IPS-NIHi7 (cell line): ENCODE measurements at regions not wholly inside any gene's neighbourhood (a gene's known extent, or its start where the extent isn't known, plus 50 kb on each side); places are given as distances from the start of the nearest gene placed in this dataset.
"Not testable (repeated sequence)": the region's sequence is repeated elsewhere in the genome, so short reads cannot be mapped to it uniquely, and the experiment has no call there.

Experiments
- DNase-seq: peaks from one replicate; pipeline ENCODE4 v3.0.0; 2012; ENCODE audit warnings: mixed read lengths; ENCODE audit errors: extremely low spot score

DNA sequence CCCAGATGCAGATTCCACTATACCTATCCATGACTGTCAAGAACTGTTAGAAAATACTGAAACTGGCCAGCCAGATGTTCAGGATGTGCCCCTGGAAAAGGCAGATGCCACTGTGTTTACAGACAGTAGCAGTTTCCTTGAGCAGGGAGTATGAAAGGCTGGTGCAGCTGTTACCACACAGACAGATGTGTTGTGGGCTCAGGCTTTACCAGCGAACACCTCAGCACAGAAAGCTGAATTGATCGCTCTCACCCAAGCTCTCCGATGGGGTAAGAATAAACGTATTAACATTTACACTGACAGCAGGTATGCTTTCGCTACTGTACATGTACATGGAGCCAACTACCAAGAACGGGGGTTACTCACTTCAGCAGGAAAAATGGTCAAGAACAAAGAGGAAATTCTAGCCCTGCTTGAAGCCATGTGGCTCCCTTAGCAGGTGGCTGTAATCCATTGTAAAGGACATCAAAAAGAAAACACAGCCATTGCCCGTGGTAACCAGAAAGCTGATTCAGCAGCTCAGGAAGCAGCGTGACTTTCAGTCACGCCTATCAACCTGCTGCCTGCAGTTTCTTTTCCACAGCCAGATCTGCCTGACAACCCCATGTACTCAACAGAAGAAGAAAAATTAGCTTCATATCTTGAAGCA, 459.7 kb upstream of the HTR1E start:
- DNase-seq: peak; percentile 14

DNA sequence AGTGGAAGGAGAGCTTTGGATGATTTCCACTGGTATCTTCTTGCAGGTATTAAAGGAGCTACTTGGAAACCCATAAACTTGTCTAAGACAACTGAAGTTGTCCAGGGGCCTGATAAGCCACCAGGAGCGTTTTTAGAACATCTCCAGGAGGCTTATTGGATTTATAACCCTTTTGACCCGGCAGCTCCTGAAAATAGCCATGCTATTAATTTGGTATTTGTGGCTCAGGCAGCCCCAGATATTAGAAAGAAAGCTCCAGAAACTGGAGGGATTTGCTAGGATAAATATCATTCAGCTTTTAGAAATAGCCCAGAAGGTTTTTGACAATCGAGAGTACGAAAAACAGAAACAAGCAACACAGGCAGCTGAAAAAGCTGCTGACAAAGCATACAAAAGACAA, 461.0 kb upstream of the HTR1E start:
- no peak for DNase-seq

DNA sequence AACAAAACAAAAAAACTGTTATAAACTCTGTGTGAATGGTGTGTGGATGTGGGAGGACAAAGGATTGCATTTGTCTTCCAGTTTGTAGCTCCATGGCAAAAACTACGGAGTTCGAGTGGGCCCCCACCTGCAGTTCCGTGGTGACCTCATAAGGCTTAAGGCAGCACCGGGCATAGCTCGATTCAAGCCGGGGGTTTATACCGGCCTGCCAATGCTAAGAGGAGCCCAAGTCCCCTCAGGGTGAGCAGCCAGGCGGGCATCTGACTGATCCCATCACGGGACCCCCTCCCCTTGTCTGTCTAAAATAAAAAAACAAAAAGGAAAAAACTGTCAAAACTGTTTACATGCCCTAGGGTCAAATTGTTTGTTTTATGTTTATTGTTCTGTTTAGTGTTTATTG, 463.2 kb upstream of the HTR1E start:
- DNase-seq: no peak

DNA sequence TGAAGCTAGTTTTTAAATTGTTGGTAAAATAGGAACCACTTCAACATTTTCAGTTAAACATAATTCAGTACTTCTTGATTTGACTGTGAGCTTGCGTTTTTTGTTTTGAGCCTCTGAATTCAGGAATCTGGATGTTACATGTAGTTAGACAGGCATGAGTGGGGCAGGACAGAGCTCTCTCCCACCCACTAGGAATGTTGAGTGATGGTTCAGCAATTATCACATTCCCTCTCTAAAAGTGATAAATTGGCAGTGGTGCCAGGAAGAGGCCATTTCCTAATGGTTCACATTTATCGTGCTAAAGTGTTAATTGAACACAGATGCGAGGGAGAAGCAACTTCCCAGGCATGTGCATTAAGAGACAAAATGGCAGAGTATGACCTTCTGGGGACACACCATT, 465.5 kb upstream of the HTR1E start:
- no peak for DNase-seq

DNA sequence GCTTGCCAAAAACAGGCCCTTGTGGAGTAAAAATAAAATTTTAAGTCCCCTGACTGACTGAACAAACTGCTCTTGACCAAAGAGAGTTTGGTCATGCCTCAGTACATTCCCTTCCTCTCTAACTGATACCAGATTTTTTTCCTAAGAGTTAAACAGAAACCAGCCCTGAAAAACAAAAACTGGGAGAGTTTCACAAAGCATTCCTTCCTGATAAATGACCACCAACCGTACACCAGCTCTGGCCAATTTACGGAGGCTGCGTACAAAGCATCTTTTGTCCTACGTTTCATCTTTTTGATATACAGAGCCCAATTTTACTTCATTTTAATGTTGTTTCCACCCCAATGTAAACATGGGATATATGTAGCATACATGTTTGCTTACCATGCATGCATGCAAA, 477.4 kb upstream of the HTR1E start:
- DNase-seq: no peak

DNA sequence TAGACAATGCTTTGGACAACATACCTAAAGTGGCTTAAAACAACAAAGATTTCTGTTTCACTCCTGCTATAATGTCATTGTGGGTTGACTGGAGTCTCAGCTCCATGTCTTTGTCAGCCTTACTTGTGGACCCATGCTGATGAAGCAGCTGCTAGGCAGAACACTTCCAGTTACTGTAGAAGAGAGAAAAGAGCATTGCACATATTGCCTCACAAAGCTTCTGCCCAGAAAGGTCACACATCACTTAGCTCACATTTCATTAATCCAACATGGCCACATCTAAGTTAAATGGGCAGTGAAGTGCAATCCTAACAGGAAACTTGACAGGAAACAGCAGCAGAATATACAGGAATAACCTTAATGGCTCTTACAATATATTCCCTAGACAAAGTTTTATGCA, 480.5 kb upstream of the HTR1E start:
- no peak for DNase-seq

DNA sequence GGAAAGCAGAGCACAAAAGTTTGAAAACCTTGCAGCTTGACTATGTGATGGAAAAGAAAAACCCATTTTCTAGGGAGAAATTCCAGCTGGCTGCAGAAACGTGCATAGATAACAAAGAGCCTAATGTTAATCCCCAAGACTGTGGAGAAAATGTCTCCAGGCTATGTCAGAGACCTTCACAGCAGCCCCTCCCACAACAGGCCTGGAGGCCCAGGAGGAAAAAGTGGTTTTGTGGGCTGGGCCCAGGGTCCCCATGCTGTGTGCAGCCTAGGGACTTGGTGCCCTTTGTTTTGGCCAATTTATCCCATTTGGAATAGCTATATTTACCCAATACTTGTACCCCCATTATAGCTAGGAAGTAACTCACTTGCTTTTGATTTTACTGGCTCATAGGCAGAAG, 484.1 kb upstream of the HTR1E start:
- no peak for DNase-seq

DNA sequence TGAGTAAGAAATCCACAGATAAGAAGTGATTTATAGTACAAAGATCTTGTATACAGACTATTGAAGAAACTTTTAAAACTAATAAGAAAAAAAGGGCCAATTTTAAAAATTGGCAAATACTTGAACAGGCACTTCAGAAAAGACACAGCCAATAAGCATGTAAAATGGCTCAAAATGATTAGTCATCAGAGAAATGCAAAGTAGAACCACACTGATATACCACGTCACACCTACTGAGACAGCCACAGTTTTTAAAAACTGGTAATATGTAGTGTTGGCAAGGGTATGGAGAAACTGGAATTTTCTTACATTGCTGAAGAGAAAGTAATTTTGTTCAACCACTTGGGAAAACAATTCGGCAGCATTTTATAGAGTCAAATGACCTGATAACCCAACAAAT, 488.9 kb upstream of the HTR1E start:
- DNase-seq: no peak

DNA sequence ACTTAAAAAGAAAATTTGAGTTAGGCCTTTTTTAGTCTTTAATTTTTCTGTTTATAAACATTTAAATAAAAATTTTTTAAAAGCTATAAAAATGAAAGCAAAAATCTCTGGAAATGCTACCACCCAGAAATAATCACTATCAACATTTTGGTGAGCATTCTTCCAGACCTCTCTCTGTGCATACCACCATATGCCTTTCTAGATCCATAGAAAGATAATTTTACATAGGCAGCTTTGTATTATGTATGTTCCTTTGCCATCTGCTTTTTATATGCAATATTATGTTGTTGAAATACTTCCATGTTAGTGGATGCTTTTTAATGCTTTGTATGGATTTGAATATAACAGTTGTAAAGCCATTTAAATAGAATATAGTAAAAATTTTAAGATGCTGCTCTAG, 496.7 kb upstream of the HTR1E start:
- no peak for DNase-seq

DNA sequence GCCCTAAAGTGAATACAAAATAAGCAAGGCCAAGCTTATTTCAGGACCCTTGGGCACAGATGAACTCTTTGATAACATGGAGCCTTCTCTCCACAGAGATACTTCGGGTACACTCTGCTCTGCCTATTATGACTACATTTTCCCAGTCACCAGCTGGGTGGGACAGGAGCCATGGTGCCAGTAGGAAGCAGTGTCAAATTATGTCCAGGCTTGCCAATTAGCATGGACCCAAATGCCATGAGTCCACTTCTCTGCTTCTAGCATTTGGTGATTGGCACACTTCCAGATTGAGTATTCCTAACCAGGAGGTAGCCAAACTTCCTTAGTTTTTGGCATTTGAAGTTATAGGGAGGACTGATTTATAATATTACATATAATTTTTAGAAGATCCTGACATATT, 513.8 kb upstream of the HTR1E start:
- DNase-seq: no peak

DNA sequence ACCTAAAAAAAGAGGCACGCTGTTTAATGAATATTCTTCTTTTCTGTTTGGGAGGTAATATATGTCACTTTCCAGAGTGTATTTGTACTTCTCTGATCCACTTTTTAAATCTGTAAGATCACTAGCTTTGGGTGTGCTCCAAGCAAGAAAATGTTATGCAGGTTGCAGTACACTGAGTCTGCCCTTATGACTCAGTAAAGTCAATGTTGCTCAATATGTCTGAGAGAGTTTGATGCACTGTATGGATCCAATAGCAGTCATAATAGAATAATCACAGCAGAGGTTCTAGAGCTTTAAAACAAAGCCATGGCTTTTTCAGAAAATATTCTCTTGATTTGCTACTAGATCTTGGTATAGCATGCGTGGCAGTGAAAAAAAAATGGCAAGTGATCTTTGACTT, 525.3 kb upstream of the HTR1E start:
- no peak for DNase-seq

DNA sequence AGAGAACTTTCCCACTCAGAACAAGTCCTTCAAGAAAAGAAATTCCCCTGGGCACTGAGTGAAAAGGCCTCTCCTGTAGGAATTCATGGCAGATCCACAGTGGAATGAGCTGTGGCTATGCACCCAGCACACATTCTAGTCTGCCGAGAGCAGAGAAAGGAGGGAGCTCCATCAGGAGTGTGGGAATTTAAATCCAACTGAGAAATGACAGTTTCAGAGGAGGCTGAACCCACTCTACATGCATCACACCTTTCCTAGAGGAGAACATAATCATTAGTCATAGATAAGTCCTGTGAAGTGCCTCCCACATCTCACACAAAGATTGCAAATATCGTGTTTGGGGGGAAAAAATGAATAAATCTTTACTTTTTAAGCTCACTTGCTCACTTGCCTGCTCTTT, 530.2 kb upstream of the HTR1E start:
- DNase-seq: no peak

DNA sequence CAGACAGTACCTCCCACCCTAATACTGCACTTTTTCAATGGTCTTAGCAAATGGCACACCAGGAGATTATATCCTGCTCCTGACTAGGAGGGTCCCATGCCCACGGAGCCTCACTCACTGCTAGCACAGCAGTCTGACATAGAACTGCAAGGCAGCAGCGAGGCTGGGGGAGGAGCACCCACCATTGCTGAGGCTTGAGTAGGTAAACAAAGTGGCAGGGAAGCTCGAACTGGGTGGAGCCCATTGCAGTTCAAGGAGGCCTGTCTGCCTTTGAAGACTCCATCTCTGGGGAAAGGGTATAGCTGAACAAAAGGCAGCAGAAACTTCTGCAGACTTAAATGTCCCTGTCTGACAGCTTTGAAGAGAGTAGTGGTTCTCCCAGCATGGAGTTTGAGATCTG, 544.5 kb upstream of the HTR1E start:
- not testable (repeated sequence) for DNase-seq

DNA sequence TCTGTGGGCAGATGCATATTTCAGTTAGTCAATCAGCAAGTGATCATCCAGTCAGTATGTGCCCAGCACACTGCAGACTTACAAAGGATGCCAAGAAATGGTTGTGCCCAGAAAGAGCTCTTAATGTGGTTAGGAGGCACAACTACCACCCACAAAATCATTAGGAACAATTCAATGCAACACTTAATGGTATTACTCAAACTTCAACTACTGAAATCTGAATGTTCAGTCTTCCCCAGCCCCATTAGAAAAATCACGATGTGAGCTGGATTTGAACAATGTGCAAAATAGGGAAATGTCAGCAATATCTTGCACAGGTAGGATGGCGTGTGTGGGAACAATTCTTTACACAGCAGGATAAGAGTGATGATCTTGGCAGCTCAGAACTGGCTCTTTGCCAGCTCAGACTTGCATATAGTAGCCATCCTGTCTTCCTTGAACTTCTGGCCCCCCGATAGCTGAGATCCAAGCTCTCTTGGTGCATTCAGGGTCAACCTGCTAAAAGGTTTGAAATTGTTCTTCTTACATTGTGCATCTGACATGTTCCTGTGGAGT, 556.7 kb upstream of the HTR1E start:
- no peak for DNase-seq

DNA sequence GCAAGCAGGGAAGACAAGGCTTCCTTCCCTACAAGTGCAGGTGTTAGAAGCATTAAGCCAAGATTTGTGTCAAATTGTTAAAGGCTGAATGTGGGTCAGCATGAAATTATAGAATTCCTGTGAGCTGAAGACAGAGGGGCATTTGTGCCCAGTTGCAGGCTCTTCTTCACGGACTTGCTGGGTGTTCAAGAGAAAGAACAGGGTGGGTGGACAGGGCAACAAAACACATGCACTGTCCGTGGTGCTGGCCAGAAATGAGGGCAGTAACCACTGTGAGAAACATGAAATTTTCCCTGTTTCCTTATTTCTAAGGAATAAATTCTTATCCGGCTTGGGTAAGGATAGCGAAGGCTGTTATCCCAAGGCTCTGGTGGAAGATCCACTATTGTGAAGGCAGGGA, 579.5 kb upstream of the HTR1E start:
- peak; percentile 30 for DNase-seq

DNA sequence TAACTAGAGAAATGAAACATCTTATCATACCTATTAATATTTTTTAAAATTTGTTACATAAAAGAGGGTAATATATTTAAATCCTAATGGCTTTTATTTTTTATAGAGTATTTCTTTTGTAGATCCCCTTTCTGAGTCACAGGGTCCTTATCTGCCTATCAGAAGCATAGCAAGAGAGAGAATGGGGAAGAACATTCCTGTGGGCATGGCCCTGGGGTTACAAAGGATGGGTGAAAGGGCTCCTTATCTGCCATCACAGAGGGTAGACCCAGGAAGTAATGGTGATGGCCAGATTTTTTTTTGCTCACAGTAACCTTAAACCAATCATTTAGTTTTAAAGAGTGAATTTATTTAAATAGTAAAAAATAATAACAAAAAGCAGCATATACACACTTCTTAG, 582.1 kb upstream of the HTR1E start:
- no peak for DNase-seq

DNA sequence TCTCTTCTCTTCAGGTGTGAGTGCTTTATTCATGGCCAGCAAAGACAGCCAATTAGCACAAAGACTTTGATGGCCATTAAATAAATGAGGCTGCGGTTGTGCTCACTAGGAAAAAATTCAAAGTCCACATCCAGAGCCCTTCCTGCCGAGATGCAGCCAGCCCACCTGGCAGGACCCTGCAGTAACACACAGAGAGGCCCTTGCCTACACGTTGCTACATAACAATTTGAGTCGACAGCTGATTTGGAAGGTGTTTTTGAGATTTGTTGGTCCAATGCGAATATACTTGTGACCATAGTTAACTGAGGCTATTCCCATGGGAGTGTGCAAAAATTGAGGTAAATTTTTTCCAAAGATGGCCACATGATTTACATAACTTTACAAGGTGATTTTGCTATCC, 605.4 kb upstream of the HTR1E start:
- DNase-seq: peak; percentile 19

DNA sequence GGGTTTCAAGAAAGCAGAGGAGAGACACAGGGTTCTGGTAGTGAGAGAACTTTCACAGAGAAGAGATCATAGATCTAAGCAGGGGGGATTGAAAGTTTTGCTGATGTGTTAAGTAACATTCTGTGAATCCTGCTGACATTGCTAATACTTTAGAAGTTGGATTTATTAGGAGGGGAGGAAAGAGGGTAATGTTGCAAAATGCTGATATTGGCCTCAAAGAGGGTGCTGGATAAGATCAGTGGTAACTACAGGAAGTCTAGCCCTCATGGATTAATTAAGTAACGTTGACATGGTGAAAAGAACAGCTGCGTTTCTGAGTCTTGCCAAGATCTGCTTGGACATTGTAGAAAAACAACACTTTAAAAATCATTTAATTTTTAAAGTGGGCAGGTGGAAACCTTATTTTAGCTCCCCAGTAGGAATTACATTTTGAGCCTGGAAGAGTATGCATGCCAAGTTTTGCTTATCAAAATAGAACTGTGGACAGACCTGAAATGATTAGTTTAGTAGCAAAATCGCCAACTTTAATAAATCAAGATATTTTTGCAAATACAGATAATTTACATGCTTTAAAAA, 606.0 kb upstream of the HTR1E start:
- no peak for DNase-seq

DNA sequence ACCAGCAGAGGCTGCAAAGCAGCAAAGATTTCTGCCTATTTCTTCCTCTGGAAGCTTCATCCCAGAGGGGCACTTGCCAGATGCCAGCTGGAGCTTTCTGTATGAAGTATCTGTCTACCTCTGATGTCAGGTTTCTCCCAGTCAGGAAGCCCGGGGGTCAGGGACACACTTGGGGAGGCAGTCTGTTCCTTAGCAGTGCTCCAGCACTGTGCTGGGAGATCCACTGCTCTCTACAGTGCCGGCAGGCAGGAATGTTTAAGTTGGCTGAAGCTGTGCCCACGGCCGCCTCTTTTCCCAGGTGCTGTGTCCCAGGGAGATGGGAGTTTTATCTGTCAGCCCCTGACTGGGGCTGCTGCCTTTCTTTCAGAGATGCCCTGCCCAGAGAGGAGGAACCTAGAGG, 631.1 kb upstream of the HTR1E start:
- DNase-seq: no peak

DNA sequence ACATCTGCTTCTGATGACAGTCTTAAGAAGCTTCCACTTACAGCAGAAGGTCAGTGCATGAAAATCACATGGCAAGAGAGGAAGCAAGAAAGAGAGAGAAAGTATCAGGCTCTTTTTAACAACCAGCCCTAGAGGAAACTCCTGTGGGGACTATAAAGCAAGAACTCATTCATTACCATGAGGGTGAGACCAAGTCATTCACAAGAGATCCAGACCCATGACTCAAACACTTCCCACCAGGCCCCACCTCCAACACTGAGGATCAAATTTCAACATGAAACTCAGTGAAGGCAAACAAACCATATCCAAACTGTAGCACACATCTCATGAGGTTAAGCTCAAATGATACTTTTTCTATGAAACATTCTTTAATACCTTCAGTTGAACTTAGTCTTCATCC, 643.2 kb upstream of the SYNCRIP start:
- DNase-seq: no peak

DNA sequence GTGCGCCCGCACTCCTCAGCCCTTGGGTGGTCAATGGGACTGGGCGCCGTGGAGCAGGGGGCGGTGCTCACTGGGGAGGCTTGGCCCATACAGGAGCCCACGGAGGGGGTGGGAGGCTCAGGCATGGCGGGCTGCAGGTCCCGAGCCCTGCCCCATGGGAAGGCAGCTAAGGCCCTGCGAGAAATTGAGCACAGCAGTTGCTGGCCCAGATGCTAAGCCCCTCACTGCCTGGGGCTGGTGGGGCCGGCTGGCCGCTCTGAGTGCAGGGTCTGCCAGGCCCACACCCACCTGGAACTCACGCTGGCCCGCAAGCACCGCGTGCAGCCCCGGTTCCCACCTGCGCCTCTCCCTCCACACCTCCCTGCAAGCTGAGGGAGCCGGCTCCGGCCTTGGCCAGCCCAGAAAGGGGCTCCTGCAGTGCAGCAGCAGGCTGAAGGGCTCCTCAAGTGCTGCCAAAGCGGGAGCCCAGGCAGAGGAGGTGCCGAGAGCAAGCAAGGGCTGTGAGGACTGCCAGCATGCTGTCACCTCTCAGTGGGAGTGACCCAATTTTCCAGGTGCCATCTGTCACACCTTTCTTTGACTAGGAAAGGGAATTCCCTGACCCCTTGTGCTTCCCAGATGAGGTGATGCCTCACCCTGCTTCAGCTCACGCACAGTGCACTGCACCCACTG, 642.3 kb upstream of the SYNCRIP start:
- DNase-seq: not testable (repeated sequence)

DNA sequence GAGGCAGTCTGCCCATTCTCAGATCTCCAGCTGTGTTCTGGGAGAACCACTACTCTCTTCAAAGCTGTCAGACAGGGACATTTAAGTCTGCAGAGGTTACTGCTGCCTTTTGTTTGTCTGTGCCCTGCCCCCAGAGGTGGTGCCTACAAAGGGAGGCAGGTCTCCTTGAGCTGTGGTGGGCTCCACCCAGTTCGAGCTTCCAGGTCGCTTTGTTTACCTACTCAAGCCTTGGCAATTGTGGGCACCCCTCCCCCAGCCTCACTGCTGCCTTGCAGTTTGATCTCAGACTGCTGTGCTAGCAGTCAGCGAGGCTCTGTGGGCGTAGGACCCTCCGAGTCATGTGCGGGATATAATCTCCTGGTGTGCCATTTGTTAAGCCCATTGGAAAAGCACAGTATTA, 640.9 kb upstream of the SYNCRIP start:
- not testable (repeated sequence) for DNase-seq

DNA sequence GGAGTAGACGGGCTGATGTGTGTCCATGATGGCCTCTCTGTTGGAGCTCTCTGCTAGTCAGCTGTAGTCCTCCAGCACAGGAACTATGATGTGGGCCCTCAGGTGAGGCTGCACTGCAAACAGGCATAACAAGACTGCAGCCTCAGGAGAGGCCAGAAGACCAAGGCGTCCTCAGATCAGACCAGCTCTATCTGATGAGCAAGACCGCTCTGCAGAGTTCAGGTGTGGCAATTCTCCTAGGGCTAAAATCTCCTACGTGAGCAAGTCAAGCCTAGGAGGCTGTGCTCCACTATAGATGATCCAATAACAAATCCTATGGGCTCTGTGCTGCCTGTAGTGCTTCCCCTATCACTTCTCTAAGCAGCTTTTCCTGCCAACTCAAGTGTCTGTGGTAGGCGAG, 633.4 kb upstream of the SYNCRIP start:
- no peak for DNase-seq
